ENCODE measurements at regions not wholly inside any gene's neighbourhood (a gene's known extent, or its start where the extent isn't known, plus 50 kb on each side); places are given as distances from the start of the nearest gene placed in this dataset.

DNA sequence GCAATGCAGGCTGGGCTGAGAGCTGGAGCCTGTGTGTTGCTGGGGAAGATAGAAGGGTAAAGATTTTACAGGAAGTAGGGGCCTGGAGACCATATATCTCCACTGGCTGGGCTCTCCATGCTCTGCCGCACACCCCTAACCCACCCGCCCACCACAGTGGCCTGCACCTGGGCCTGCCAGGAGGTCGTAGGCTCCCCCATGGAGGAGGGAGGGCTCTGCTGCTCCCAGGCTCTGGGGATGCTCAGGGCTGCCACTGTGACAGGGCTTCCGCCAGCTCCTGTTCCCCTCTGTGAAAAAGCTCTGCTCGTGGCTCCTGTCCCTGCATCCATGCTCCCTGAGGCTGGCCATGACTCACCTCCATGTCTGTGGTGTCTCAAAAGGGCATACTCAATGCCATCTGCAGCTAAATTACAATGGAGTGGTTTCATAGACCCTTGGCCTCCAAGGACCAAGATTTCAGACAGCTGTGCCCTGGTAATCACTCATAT, 106.0 kb downstream of the CXCL12 start:
- TF ChIP-seq POLR2A (IDR thresholded peaks at IDR 0.05) (no peak), POLR2AphosphoS5 (IDR thresholded peaks at IDR 0.05) (no peak)
- TF ChIP-seq, protein P1, sequence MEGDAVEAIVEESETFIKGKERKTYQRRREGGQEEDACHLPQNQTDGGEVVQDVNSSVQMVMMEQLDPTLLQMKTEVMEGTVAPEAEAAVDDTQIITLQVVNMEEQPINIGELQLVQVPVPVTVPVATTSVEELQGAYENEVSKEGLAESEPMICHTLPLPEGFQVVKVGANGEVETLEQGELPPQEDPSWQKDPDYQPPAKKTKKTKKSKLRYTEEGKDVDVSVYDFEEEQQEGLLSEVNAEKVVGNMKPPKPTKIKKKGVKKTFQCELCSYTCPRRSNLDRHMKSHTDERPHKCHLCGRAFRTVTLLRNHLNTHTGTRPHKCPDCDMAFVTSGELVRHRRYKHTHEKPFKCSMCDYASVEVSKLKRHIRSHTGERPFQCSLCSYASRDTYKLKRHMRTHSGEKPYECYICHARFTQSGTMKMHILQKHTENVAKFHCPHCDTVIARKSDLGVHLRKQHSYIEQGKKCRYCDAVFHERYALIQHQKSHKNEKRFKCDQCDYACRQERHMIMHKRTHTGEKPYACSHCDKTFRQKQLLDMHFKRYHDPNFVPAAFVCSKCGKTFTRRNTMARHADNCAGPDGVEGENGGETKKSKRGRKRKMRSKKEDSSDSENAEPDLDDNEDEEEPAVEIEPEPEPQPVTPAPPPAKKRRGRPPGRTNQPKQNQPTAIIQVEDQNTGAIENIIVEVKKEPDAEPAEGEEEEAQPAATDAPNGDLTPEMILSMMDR (IDR thresholded peaks at IDR 0.05 in 8 of 11, conservative IDR thresholded peaks at IDR 0.05 in 3 of 11), result no peak
